Medulla oblongata (tissue), 1 donor: ENCODE measurements at regions not wholly inside any gene's neighbourhood (a gene's known extent, or its start where the extent isn't known, plus 50 kb on each side); places are given as distances from the start of the nearest gene placed in this dataset.

ENCODE experiments used
- DNase-seq: peaks from one replicate; pipeline ENCODE4 v3.0.0-alpha.2; 2015; ENCODE audit errors: extremely low spot score

- DNase-seq: no peak
These were observed 287.8 kb downstream of the GAS1 start for GRCh38 chr9:86659413-86660046.

DNA sequence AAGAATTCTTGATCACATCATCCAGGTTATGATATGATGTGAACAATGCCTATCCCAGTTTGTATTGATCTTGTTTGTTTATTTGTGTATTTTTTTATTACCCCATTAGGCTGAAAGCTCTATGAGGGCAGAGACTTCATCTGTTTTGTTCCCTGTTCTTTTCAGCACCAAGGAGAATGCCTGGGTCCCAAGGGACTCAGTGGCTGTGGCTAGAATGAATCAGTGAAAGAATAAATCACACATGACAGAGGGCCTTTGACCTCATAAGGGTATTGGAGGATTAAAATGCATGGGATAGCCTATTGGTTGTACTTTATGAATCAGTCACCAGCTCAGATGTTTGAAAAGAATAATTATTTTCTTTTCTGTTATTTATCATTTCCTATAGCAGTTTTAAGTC is 292.2 kb downstream of the GAS1 start:
- no peak for DNase-seq

DNA sequence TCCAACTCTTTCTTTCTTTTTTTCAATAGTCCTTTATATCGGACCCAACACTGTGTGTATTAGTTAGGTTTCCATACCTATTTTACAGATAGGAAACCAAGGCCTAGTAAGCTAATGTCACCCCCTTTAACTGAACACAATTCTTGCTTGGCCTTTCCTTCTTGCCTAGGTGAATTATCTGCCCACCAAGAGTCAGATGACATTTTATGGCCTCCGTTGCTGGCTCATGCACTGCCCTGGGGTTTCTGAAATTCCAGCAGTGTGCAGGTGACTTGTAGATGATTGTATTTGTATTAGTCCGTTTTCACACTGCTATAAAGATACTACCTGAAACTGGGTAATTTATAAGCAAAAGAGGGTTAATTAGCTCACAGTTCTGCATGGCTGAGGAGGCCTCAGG is 293.8 kb downstream of the GAS1 start:
- DNase-seq: no peak

DNA sequence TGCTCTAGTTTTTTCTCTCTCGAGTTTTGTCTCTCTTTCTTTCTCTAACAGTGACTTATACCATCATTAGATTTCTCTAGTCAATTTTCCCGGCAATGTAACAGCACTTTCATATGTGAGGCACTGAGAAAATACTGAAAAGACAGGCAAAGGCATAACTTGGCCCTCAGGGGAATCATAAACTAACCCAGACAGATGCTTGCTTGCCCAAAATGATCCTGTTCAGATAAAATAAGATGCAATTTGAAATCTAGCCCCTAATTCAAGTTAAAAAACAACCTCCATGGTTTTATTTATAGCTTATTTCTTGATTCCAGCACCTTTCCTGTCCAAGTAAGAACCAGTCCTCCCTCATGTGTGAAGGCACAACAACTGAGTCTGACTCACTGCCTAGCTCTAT is 294.6 kb downstream of the GAS1 start:
- no peak for DNase-seq

DNA sequence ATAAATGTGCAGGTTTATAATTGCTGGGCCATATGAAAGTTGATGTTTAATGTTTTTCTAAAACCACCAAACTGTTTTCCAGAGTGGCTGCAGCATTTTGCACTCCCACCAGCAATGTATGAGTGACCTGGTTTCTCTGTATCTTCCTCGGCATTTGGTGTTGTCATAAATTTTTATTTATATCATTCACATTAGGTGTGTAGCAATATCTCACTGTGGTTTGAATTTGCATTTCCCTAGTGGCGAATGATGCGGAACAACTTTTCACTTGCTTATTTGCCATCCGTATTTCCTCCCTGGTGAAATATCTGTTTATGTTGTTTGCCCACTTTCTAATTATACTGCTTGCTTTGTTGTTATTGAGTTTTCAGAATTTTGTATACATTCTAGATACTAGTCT is 295.7 kb upstream of the TUT7 start:
- no peak for DNase-seq

- no peak for DNase-seq
These were observed 294.6 kb upstream of the TUT7 start for GRCh38 chr9:86648828-86649170.

DNA sequence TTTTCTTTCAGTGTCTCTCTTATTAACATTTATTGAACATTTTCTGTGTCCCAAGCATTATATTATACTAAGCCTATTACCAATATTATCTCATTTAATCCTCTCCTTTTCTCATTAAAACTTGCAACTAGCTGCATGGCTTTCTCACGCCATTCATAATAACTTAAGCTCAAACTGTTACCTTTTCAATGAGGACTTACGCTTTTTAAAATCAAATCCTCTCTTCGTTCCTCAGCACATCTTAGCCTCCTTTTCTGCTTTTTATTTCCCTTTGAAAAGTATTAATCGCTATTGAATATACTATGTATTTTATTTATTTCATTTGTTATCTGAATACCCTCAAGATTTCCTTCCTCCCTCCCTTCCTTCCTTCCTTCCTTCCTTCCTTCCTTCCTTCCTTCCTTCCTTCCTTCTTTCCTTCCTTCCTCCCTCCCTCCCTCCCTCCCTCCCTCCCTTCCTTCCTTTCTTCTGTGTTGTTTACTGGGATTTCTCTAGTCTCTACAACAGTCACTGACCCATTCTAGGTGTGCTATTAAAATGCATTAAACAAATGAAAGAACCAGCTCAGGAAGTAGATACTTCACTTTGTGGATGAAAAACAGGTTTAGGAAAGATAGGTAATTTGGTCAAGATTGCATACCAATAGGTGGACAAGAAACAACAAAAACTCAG is 294.1 kb upstream of the TUT7 start:
- no peak for DNase-seq

- DNase-seq: peak; percentile 59
These were observed 291.1 kb upstream of the TUT7 start for GRCh38 chr9:86645303-86645702.

- no peak for DNase-seq
These were observed 290.4 kb upstream of the TUT7 start for GRCh38 chr9:86644675-86645034.

DNA sequence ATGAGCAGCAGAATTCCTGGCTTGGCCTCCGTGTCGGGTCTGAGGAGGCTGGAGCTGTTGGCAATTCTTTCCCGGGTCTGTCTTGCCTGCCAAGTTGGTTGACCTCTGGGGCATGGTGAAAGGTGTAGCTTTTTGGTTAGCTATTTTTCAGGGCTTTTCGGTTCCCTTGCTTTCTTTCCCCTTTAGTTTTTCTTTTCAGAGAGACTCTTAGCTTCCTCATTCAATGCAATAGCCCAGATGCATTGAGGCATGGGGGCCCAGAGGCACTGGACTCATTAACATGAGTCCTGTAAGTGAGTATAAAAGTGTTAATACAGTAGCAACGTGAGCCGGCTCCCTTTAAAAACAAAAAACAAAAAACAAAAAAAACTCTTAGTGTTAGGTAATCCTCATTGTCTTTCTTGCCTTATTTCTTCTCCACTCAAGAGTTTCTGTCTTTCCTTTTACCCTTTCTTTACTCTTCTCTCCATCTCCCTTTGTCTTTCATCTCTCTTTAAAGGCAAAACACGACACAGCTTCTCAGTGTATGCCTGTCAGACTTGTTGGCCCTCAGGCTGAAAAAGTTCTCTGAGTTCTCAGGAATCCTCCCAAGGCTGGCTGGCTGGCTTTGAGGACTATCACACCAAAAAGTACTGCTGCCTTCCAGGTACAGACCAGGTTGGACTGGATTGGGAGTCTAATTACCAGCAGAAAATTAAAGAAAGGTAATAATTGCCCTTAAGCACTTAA is 289.9 kb upstream of the TUT7 start:
- no peak for DNase-seq

GRCh38 chr9:86642721-86643120 is 288.5 kb upstream of the TUT7 start:
- no peak for DNase-seq

DNA sequence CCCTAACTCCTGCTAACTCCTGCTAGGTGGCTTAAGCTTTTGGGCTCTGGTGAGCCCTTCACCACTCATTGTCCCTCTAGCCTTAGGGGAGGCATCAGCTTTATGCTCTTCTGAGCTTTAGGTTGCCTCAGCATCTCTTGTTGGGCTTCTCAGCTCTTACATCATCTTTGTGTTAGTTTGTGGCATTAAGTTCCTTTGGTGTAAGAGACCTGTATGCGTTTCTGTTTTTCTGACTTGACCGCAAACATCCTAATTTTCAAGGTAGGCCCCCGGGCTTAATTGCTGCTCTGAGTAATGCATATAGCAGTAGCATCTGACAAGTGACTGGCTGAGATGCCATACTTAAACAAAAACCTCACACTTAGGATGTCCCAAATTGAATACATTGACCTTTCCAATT is 287.8 kb upstream of the TUT7 start:
- no peak for DNase-seq

DNA sequence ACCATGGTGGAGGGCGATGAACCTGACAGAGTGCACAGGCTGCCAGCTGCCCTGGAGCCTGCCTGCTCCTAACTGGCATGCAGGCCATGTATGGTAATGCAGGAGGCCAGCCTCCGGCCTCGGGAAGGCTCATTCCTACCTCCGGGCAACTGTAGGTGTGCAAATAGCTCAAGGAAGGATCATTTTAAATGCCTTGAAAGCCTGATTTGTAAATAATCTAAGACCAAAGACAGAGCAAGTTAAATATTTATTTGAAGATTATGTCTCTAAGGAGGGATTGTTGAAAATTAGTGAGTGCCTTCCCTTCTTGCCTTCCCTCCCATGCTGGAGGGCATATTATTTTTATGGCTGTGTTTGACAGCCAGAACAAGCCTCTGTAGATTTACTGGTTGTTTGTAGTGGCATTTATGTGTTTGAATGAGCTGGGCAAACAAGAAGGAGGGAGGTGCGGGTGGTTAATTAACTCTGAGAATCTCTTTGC is 285.7 kb upstream of the TUT7 start:
- DNase-seq: no peak

DNA sequence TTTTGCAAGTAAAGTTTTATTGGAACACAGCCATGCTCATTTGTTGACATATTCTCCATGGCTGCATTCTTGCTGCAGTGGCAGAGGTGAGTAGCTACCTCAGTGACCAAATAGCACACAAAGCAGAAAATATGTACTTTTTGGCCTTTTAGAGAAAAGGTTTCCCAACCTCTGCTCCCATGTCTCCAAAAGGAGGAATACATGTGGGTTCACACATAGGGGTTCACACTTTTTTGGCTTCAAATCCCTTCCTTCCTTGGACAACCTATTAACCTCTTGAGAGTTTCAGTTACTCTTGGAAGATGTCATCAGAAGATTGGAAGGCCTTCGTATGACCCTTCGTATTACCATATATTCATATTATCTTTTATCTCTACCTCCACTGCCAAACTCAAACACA is 285.1 kb upstream of the TUT7 start:
- DNase-seq: no peak

DNA sequence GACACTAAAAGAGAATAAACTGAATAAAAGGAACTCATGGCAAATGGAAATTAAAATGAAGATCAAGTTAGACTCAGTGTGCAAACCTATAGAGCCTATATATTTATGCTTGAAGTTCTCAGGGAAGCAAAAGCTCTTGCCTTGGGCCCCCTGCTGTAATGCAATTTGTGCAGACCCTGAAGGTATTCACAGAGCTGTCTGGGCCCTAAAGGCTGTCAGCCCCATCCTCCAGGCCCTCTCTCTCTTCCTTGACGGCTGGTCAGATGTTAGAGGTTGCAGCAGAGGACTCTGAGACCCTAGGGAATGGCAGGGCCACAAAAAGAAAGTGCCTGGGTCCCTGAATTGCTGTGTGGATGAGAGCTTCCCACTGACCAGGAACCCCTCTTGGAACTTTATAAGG is 283.9 kb upstream of the TUT7 start:
- DNase-seq: no peak

- DNase-seq: peak; percentile 38
These were observed 283.3 kb upstream of the TUT7 start for GRCh38 chr9:86637515-86637914.

DNA sequence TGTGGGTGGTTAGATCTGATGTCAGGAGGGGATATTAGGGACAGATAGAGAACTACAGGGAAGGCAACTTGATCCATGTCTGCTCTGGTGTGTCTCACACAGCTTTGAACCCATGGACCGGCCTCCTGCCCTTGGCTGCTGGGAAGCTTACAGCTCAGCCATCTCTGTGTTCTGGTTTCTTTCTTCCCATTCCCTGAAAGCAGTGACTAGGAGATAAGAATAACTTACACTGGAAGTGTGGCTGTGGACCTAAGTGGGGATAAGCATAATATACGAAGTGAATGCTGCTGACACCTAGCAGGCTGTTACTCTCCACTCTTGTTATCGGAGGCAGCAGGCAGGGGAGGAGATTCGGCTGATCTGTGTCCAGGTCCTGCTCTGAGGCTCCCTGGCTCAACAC is 282.3 kb upstream of the TUT7 start:
- no peak for DNase-seq

DNA sequence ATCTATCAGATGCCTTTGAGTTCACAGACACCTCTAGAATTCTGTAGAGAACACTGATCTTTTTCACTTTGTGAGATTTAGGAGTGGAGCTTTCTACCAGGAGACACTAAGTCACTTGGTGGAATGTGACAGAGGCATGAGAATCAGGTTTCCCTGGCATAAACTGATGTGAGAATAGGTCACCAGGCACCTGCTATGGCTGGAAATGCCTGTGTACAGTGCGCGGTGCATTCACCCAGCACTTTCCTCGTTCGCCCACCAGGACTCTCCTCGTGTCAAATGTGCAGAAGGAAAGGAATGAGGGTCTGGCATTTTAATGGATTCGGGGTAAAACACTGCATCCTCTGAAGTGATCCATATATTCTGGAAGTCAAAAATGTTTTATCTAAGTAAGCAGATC is 281.8 kb upstream of the TUT7 start:
- no peak for DNase-seq

GRCh38 chr9:86634501-86634900 is 280.3 kb upstream of the TUT7 start:
- DNase-seq: no peak

DNA sequence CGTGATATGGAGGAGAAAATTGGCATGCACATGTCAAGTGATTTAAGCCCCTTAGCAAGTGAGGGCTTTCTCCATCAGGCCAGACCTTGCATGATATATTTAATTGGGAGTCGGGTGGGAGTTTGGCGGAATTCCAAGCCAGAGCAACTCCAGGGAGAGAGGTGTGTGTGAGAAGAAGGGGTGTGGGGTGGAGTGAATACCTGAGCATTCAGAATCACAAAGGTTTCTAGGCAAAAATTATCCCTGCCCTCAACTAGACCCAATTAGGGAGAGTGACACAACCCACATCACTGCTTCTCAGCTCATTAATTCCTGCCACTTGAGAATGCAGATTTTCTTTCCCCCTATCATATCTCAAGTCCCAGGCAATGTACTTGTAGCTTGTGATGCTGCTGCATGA is 279.7 kb upstream of the TUT7 start:
- no peak for DNase-seq

GRCh38 chr9:86632537-86632936 is 278.3 kb upstream of the TUT7 start:
- DNase-seq: no peak

GRCh38 chr9:86629530-86629929 is 275.3 kb upstream of the TUT7 start:
- no peak for DNase-seq

DNA sequence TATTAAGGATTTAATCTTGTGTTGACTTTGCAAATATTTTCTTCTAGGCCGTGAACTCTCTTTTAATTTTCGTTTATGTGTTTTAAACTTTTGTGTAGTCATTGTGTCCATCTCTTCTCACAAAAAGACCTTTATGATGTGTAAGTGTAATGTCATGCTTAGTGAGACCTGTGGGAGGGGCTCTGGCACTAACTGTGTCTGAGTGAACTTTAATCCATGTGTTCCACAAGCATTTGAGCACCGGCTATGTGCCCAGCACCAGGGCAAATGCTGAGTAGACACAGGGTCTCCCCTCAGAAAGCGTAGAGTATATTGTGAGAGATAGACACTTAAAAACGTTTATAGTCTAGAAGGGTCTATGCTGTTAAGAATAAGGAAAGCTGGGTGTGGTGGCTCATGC is 272.6 kb upstream of the TUT7 start:
- DNase-seq: no peak
